Neural cell (in vitro differentiated cells): ENCODE measurements at regions not wholly inside any gene's neighbourhood (a gene's known extent, or its start where the extent isn't known, plus 50 kb on each side); places are given as distances from the start of the nearest gene placed in this dataset.

Source experiments
- H2AFZ ChIP-seq: fragments of 200-600, 300-800 bp; sonication (generic), shearing (Covaris generic); 2 replicates; pipeline ENCODE4 v1.6.0; 2014; ENCODE audit warnings: low read depth, mild to moderate bottlenecking, antibody characterized with exemption, low read length, moderate library complexity
- H3F3A ChIP-seq: fragments of 200-600 bp; shearing (Covaris generic); 2 replicates; pipeline ENCODE4 v1.6.1; 2016; ENCODE audit warnings: mild to moderate bottlenecking, moderate library complexity, mixed read lengths, antibody characterized with exemption, low read length; ENCODE audit not compliant: insufficient read depth, poor library complexity, severe bottlenecking
- H3K27ac ChIP-seq: fragments of 200-600, 300-800 bp; sonication (generic), shearing (Covaris generic); 2 replicates; pipeline ENCODE4 v1.5.1; 2014; ENCODE audit warnings: mild to moderate bottlenecking, low read length, moderate library complexity
- H3K27me3 ChIP-seq: fragments of 300-800, 200-600 bp; sonication (generic), shearing (Covaris generic); 2 replicates; pipeline ENCODE4 v1.6.0; 2014; ENCODE audit warnings: mild to moderate bottlenecking, low read depth, low read length, moderate library complexity; ENCODE audit not compliant: insufficient read depth
- H3K36me3 ChIP-seq: fragments of 300-800, 200-600 bp; sonication (generic), shearing (Covaris generic); 2 replicates; pipeline ENCODE4 v1.5.1; 2014; ENCODE audit warnings: mild to moderate bottlenecking, antibody characterized with exemption, low read length, moderate library complexity; ENCODE audit not compliant: insufficient read depth
- H3K4me2 ChIP-seq: fragments of 300-800, 200-600 bp; sonication (generic), shearing (Covaris generic); 2 replicates; pipeline ENCODE4 v1.6.0; 2014; ENCODE audit warnings: mild to moderate bottlenecking, low read length
- H3K4me3 ChIP-seq: fragments of 300-800, 200-600 bp; sonication (generic), shearing (Covaris generic); 2 replicates; pipeline ENCODE4 v1.5.1; 2014; ENCODE audit warnings: mild to moderate bottlenecking, low read length, moderate library complexity
- H3K79me2 ChIP-seq: fragments of 200-600 bp; shearing (Covaris generic); replicated peaks from 2 replicates; pipeline ENCODE4 v1.6.0; 2014; ENCODE audit warnings: mild to moderate bottlenecking, low read length, moderate library complexity; ENCODE audit not compliant: insufficient read depth
- H3K9ac ChIP-seq: fragments of 300-800, 200-600 bp; sonication (generic), shearing (Covaris generic); 2 replicates; pipeline ENCODE4 v1.6.1; 2016; ENCODE audit warnings: mild to moderate bottlenecking, low read length, mixed read lengths
- H3K9me2 ChIP-seq: fragments of 200-600 bp; shearing (Covaris generic); 2 replicates; pipeline ENCODE4 v1.6.1; 2016; ENCODE audit warnings: mild to moderate bottlenecking, low read length, mixed read lengths; ENCODE audit not compliant: insufficient read depth
- H3K9me3 ChIP-seq: fragments of 200-600, 300-800 bp; sonication (generic), shearing (Covaris generic); 2 replicates; pipeline ENCODE4 v1.6.1; 2016; ENCODE audit warnings: mild to moderate bottlenecking, mixed run types, low read length, moderate library complexity, mixed read lengths
- H4K20me1 ChIP-seq: fragments of 200-600 bp; shearing (Covaris generic); 2 replicates; pipeline ENCODE4 v1.6.1; 2016; ENCODE audit warnings: mild to moderate bottlenecking, mixed run types; ENCODE audit not compliant: insufficient read depth
- EP300 ChIP-seq: fragments of 450-650 bp; conservative IDR thresholded peaks from 2 replicates; pipeline ENCODE4 v1.6.1; 2014; ENCODE audit warnings: antibody characterized with exemption, mild to moderate bottlenecking, moderate library complexity; ENCODE audit not compliant: poor library complexity, severe bottlenecking
- EZH2 ChIP-seq: fragments of 200-600, 300-800 bp; shearing (Covaris generic), sonication (generic); IDR thresholded peaks from 2 replicates; pipeline ENCODE4 v1.6.1; 2014; ENCODE audit warnings: antibody characterized with exemption, low read length, borderline replicate concordance, mild to moderate bottlenecking; ENCODE audit not compliant: insufficient read depth, poor library complexity, severe bottlenecking
- MXI1 ChIP-seq: fragments of 450-650 bp; conservative IDR thresholded peaks from 2 replicates; pipeline ENCODE4 v1.6.1; 2014; ENCODE audit warnings: antibody characterized with exemption, mild to moderate bottlenecking; ENCODE audit not compliant: poor library complexity, severe bottlenecking
- POLR2AphosphoS5 ChIP-seq: IDR thresholded peaks from 2 replicates; pipeline ENCODE4 v1.6.1; 2012
- RAD21 ChIP-seq: fragments of 450-650 bp; conservative IDR thresholded peaks from 2 replicates; pipeline ENCODE4 v1.6.1; 2014; ENCODE audit warnings: antibody characterized with exemption, mild to moderate bottlenecking, moderate library complexity
- TAF1 ChIP-seq: IDR thresholded peaks from 2 replicates; pipeline ENCODE4 v1.6.1; 2012; ENCODE audit warnings: low read depth
- TF ChIP-seq, protein P1 (sequence below): IDR thresholded peaks from 2 replicates; pipeline ENCODE4 v1.6.1; 2012; ENCODE audit warnings: borderline replicate concordance

DNA sequence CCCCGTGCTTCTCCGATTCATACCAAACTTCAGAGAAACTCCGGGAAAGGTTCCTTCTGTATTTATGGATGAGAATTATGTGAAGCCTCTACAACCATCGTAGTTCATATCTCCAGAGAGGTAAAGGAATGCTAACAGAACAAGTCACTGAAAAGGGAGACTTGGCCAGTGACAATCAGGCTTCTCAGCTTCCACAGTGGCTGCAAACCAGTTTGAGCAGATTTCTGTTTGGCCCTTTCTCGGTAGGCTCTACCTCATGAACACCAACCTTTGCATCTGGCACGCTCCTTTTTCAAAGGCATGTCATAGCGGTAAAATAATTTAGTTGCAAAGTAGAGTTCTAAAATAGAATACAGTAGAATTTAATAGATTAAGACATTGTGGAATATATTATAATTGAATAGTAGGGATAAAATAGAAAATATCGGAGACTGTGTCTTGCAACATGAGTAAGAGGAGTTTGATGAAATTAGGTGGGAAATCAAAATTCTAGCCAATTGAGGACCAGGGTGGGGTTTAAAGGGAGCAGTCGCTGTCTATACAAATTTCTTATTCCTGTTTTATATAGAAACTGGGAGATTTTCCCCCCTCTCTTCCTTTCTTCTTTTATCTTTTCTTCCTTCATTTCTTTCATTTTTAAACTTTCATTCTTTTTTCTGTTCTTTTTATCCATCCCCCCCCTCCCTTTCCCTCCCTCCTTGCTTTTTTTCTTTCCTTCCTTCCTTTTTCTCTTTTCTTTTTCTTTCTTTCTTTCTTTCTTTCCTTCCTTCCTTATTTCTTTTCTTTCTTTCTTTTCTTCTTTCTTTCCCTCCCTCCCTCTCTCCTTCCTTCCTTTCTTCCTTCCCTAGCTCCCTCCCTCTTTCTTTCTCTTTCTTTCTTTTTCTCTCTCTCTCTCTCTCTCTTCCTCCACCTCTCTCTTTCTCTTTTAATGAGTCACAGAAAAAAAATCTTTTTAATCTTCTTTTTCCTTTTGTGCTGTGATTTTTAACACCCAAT lies 161.5 kb upstream of the KLF6 start:
- H3K9me2 ChIP-seq, result no peaks in the 10 kb centered on the region
- no peaks in the 10 kb centered on the region for H3F3A ChIP-seq
- H3K36me3 ChIP-seq, result no peaks in the 10 kb centered on the region
- H3K79me2 ChIP-seq, result no peaks in the 10 kb centered on the region
- no peaks in the 10 kb centered on the region for H4K20me1 ChIP-seq
- TF ChIP-seq TAF1 (no peak), RAD21 (no peak), POLR2AphosphoS5 (no peak)
- no peak overlapping the region for H3K27ac ChIP-seq
- H3K27me3 ChIP-seq, result no peaks in the 10 kb centered on the region
- no peak overlapping the region for H3K4me3 ChIP-seq
- no peaks in the 10 kb centered on the region for H3K9me3 ChIP-seq
- H3K9ac ChIP-seq, result no peak overlapping the region
- H3K4me2 ChIP-seq, result no peak overlapping the region
- no peak overlapping the region for H2AFZ ChIP-seq

DNA sequence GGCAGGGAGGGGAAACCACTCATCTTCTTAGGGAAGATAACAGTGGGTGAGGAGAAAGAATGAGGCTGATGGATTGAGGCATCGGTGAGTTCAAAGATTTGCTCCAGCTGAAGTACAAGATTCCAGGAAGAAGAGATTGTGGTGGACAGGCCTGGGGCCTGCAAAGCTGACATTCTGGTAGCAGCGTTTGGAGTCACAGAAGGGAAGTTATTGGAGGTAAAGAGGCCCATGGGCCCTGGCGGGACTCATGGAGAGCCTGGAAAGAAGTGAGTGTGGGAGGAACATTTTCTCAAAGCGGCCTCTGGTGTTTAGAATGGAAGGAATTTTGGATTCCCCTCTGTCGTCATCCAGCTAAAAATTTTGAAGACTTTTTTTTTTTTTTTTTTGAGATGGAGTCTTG lies 160.0 kb upstream of the KLF6 start:
- Histone ChIP-seq H3K27ac (no peak overlapping the region), H3K9me3 (no peaks in the 10 kb centered on the region), H3K27me3 (no peaks in the 10 kb centered on the region), H3K9ac (no peak overlapping the region), H3K4me3 (no peak overlapping the region), H2AFZ (no peak overlapping the region), H3K9me2 (no peaks in the 10 kb centered on the region), H3K79me2 (no peaks in the 10 kb centered on the region), H3K36me3 (no peaks in the 10 kb centered on the region), H4K20me1 (no peaks in the 10 kb centered on the region), H3F3A (no peaks in the 10 kb centered on the region), H3K4me2 (no peak overlapping the region)
- TF ChIP-seq EZH2 (no peak), EP300 (no peak), MXI1 (no peak)
- TF ChIP-seq, protein P1, sequence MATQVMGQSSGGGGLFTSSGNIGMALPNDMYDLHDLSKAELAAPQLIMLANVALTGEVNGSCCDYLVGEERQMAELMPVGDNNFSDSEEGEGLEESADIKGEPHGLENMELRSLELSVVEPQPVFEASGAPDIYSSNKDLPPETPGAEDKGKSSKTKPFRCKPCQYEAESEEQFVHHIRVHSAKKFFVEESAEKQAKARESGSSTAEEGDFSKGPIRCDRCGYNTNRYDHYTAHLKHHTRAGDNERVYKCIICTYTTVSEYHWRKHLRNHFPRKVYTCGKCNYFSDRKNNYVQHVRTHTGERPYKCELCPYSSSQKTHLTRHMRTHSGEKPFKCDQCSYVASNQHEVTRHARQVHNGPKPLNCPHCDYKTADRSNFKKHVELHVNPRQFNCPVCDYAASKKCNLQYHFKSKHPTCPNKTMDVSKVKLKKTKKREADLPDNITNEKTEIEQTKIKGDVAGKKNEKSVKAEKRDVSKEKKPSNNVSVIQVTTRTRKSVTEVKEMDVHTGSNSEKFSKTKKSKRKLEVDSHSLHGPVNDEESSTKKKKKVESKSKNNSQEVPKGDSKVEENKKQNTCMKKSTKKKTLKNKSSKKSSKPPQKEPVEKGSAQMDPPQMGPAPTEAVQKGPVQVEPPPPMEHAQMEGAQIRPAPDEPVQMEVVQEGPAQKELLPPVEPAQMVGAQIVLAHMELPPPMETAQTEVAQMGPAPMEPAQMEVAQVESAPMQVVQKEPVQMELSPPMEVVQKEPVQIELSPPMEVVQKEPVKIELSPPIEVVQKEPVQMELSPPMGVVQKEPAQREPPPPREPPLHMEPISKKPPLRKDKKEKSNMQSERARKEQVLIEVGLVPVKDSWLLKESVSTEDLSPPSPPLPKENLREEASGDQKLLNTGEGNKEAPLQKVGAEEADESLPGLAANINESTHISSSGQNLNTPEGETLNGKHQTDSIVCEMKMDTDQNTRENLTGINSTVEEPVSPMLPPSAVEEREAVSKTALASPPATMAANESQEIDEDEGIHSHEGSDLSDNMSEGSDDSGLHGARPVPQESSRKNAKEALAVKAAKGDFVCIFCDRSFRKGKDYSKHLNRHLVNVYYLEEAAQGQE, result no peak

DNA sequence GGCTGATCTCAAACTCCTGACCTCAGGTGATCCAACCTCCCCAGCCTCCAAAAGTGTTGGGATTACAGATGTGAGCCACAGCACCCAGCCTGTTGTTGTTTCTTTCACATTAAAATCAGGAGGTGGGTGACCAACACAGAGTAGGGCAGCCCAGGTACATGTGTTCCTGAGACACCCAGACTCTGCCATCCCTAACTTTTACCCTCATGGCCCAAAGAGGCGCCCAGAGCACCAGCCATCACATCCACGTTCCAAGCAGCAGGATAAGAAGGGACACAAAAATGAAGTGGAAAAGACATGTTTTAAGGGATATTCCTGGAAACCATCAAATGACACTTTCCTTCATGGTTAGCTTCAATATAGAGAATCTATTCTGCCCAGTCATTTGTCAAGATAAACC lies 159.6 kb upstream of the KLF6 start:
- Histone ChIP-seq H3K9me3 (no peaks in the 10 kb centered on the region), H3K9ac (no peak overlapping the region)

More for the DNA sequence above, 159.6 kb upstream of the KLF6 start:
- H2AFZ ChIP-seq, result no peak overlapping the region
- no peak overlapping the region for H3K27ac ChIP-seq
- no peaks in the 10 kb centered on the region for H3F3A ChIP-seq
- H3K9me2 ChIP-seq, result no peaks in the 10 kb centered on the region
- TF ChIP-seq MXI1 (no peak), EP300 (no peak), RAD21 (no peak), TAF1 (no peak), POLR2AphosphoS5 (no peak), EZH2 (no peak)
- TF ChIP-seq, protein P1, result no peak
- H4K20me1 ChIP-seq, result no peaks in the 10 kb centered on the region
- H3K36me3 ChIP-seq, result no peaks in the 10 kb centered on the region
- no peak overlapping the region for H3K4me2 ChIP-seq
- no peak overlapping the region for H3K4me3 ChIP-seq
- no peaks in the 10 kb centered on the region for H3K27me3 ChIP-seq
- no peaks in the 10 kb centered on the region for H3K79me2 ChIP-seq
